Stomach (tissue), 8 donors: ENCODE measurements at regions not wholly inside any gene's neighbourhood (a gene's known extent, or its start where the extent isn't known, plus 50 kb on each side); places are given as distances from the start of the nearest gene placed in this dataset.

ENCODE experiments used
- DNase-seq, 2 donors: peaks; one replicate each; pipeline versions ENCODE4 v3.0.0 to v3.0.0-alpha.2; 2013 to 2019
- H3K27ac ChIP-seq, 5 donors: fragments of 200-600 bp in 4 of 5; sonication (generic) in 4 of 5; one replicate each; pipeline ENCODE4 v1.5.1; 2013 to 2019; ENCODE audit warnings: mild to moderate bottlenecking in 1 of 5, moderate library complexity in 1 of 5
- H3K27me3 ChIP-seq, 3 donors: fragments of 200-600 bp; sonication (generic); one replicate each; pipeline ENCODE4 v1.5.1; 2017 to 2019; ENCODE audit warnings: mixed run types in 1 of 3
- H3K36me3 ChIP-seq, 4 donors: fragments of 200-600 bp; sonication (generic); 1 replicate in 3 of 4; 2 replicates in 1 of 4; pipeline ENCODE4 v1.5.1; 2016 to 2019
- H3K4me1 ChIP-seq, 4 donors: fragments of 200-600 bp; sonication (generic); one replicate each; pipeline ENCODE4 v1.5.1; 2016 to 2019
- H3K4me3 ChIP-seq, 4 donors: fragments of 200-600 bp; sonication (generic) in 3 of 4; one replicate each; pipeline ENCODE4 v1.5.1; 2016 to 2019; ENCODE audit warnings: mild to moderate bottlenecking in 1 of 4
- H3K9me3 ChIP-seq, 4 donors: fragments of 200-600 bp; sonication (generic); one replicate each; pipeline ENCODE4 v1.5.1; 2016 to 2019
- CTCF ChIP-seq, 7 experiments: fragments of 450-650 bp in 4 of 7; fragments of 200-600 bp in 3 of 7; sonication (generic) in 3 of 7; IDR thresholded peaks; one replicate each; pipeline ENCODE4 v1.5.1; 2016 to 2019; ENCODE audit warnings: antibody characterized with exemption in 7 of 7, control low read depth in 2 of 7, mild to moderate bottlenecking in 1 of 7
- EP300 ChIP-seq: sonication (generic); formaldehyde crosslinking; IDR thresholded peaks from one replicate; pipeline ENCODE4 v1.6.1; 2017; ENCODE audit warnings: antibody characterized with exemption
- POLR2A ChIP-seq, 4 donors: fragments of 450-650 bp; IDR thresholded peaks; one replicate each; pipeline ENCODE4 v1.6.1; 2016; ENCODE audit warnings: antibody characterized with exemption in 4 of 4, control low read depth in 2 of 4, mild to moderate bottlenecking in 1 of 4, moderate library complexity in 1 of 4
- POLR2AphosphoS5 ChIP-seq, 3 donors: sonication (generic); formaldehyde crosslinking; IDR thresholded peaks; one replicate each; pipeline ENCODE4 v1.6.1; 2016; ENCODE audit warnings: antibody characterized with exemption in 3 of 3
- WGBS, 5 donors: extraction: QIAGEN DNeasy Blood & Tissue Kit in 3 of 5; methylation state at CpG; one replicate each; pipeline versions ENCODE4 v1.1.5 to v1.1.7; 2013 to 2018; 5-methylcytosine and 5-hydroxymethylcytosine counted together
- intact Hi-C: fragments of 100-400 bp; cut with DNase I; formaldehyde crosslinking; loops from one replicate; pipeline ENCODE4 v1.15.1; 2023; ENCODE audit warnings: low total_unique reads
- donor health status: healthy with polysubstance abuse.
- donor health status: Bipolar disorder and iron deficiency.
- donor health status: healthy.

- no peak overlapping the region for H3K4me3 ChIP-seq
- H3K4me1 ChIP-seq = no peaks in the 10 kb centered on the region
- WGBS, 5 donors = 72 to 86% (median 75%) methylated on average over 11 of the region's 11 CpGs
- no peaks in the 10 kb centered on the region for H3K9me3 ChIP-seq
- no peaks in the 10 kb centered on the region for H3K36me3 ChIP-seq
- TF ChIP-seq CTCF (IDR thresholded peaks at IDR 0.05) (no peak), EP300 (no peak), POLR2AphosphoS5 (IDR thresholded peaks at IDR 0.05) (no peak), POLR2A (IDR thresholded peaks at IDR 0.05) (no peak)
- no peaks in the 10 kb centered on the region for H3K27me3 ChIP-seq
- intact Hi-C loops = no loop called here
- H3K27ac ChIP-seq = no peak overlapping the region
- peak in 1 of 2 donors; percentile 40 for DNase-seq
Measured at GRCh38 chr2:158025255-158025996, 76.2 kb upstream of the UPP2 start.

- no peak overlapping the region for H3K4me3 ChIP-seq
- intact Hi-C loops = no loop called here
- WGBS, 5 donors = 1 to 3% (median 1%) methylated on average over 4 of the region's 4 CpGs
- H3K36me3 ChIP-seq = no peaks in the 10 kb centered on the region
- peak; percentile 54 to 72 for DNase-seq
- H3K9me3 ChIP-seq = no peaks in the 10 kb centered on the region
- no peaks in the 10 kb centered on the region for H3K27me3 ChIP-seq
- no peak overlapping the region for H3K27ac ChIP-seq
- TF ChIP-seq CTCF (IDR thresholded peaks at IDR 0.05) (peak in 5 of 7 experiments; percentile 49 to 83 (median 78)), EP300 (no peak)
- H3K4me1 ChIP-seq = no peaks in the 10 kb centered on the region
Measured at GRCh38 chr2:158024288-158024898, 77.3 kb upstream of the UPP2 start.

GRCh38 chr2:158022888-158023287, 78.8 kb upstream of the UPP2 start:
- H3K36me3 ChIP-seq = no peaks in the 10 kb centered on the region
- H3K27me3 ChIP-seq = no peaks in the 10 kb centered on the region
- no peak for DNase-seq
- H3K9me3 ChIP-seq = no peaks in the 10 kb centered on the region
- intact Hi-C loops = no loop called here
- no peak overlapping the region for H3K4me3 ChIP-seq
- no peak for TF ChIP-seq CTCF (IDR thresholded peaks at IDR 0.05)
- TF ChIP-seq POLR2AphosphoS5 (IDR thresholded peaks at IDR 0.05) = no peak
- no peak for TF ChIP-seq EP300
- no peak overlapping the region for H3K27ac ChIP-seq
- WGBS, 5 donors = 63 to 88% (median 76%) methylated on average over 1 of the region's 1 CpG
- H3K4me1 ChIP-seq = no peaks in the 10 kb centered on the region

- no peak for TF ChIP-seq CTCF (IDR thresholded peaks at IDR 0.05)
- TF ChIP-seq EP300 = no peak
- no peak for TF ChIP-seq POLR2AphosphoS5 (IDR thresholded peaks at IDR 0.05)
- no peak for TF ChIP-seq POLR2A (IDR thresholded peaks at IDR 0.05)
- 83 to 88% (median 86%) methylated on average over 3 of the region's 3 CpGs for WGBS, 5 donors
- intact Hi-C loops = no loop called here
- H3K27ac ChIP-seq = no peak overlapping the region
- no peak overlapping the region for H3K4me3 ChIP-seq
- no peaks in the 10 kb centered on the region for H3K4me1 ChIP-seq
- no peaks in the 10 kb centered on the region for H3K27me3 ChIP-seq
- H3K9me3 ChIP-seq = no peaks in the 10 kb centered on the region
- H3K36me3 ChIP-seq = no peaks in the 10 kb centered on the region
- no peak for DNase-seq
Measured at GRCh38 chr2:158021226-158021625, 80.5 kb upstream of the UPP2 start.
